Keratinocyte (primary cell): ENCODE measurements at regions not wholly inside any gene's neighbourhood (a gene's known extent, or its start where the extent isn't known, plus 50 kb on each side); places are given as distances from the start of the nearest gene placed in this dataset.

ENCODE experiments used
- DNase-seq: peaks from one replicate; pipeline ENCODE4 v3.0.0-alpha.2; 2011; ENCODE audit warnings: low read depth, missing footprints, low spot score
- FAIRE-seq: peaks from 2 replicates; lab custom pipeline; 2011; peaks lifted over from hg19 to GRCh38; lab: Jason Lieb, UNC
- H2AFZ ChIP-seq: 2 replicates; pipeline ENCODE4 v1.6.0; 2012; ENCODE audit warnings: low read length, control low read depth, inconsistent platforms; ENCODE audit not compliant: control insufficient read depth
- H3K27ac ChIP-seq: 2 replicates; pipeline ENCODE4 v1.5.1; 2011; ENCODE audit warnings: low read length; ENCODE audit not compliant: control insufficient read depth, insufficient read depth
- H3K27me3 ChIP-seq: 3 replicates; pipeline ENCODE4 v1.6.0; 2011; ENCODE audit warnings: low read length; ENCODE audit not compliant: control insufficient read depth, insufficient read depth; ENCODE audit errors: extremely low read depth
- H3K36me3 ChIP-seq, 2 experiments: 2 replicates in 1 of 2; 3 replicates in 1 of 2; pipeline ENCODE4 v1.5.1; 2011; ENCODE audit warnings: low read length in 2 of 2, mild to moderate bottlenecking in 1 of 2; ENCODE audit not compliant: control insufficient read depth in 2 of 2, insufficient read depth in 2 of 2; ENCODE audit errors: extremely low read depth in 1 of 2
- H3K4me1 ChIP-seq: 3 replicates; pipeline ENCODE4 v1.5.1; 2011; ENCODE audit warnings: low read length; ENCODE audit not compliant: control insufficient read depth, insufficient read depth; ENCODE audit errors: extremely low read depth
- H3K4me2 ChIP-seq: 3 replicates; pipeline ENCODE4 v1.6.0; 2011; ENCODE audit warnings: low read depth, low read length; ENCODE audit not compliant: control insufficient read depth, insufficient read depth; ENCODE audit errors: extremely low read depth
- H3K4me3 ChIP-seq, 3 experiments: fragments of 200-600 bp in 1 of 3; sonication (generic) in 1 of 3; 2 replicates in 2 of 3; 3 replicates in 1 of 3; pipeline ENCODE4 v1.5.1; 2011 to 2016; ENCODE audit warnings: low read length in 3 of 3, mild to moderate bottlenecking in 3 of 3, control low read depth in 2 of 3, inconsistent platforms in 1 of 3, low read depth in 1 of 3, mixed read lengths in 1 of 3, mixed run types in 1 of 3, moderate library complexity in 1 of 3; ENCODE audit not compliant: control insufficient read depth in 2 of 3, insufficient read depth in 2 of 3; ENCODE audit errors: extremely low read depth in 1 of 3
- H3K79me2 ChIP-seq: 2 replicates; pipeline ENCODE4 v1.6.0; 2012; ENCODE audit warnings: low read length; ENCODE audit not compliant: control insufficient read depth, insufficient read depth
- H3K9ac ChIP-seq: 3 replicates; pipeline ENCODE4 v1.6.0; 2011; ENCODE audit warnings: low read length; ENCODE audit not compliant: control insufficient read depth, insufficient read depth; ENCODE audit errors: extremely low read depth
- H3K9me1 ChIP-seq: 3 replicates; pipeline ENCODE4 v1.6.0; 2011; ENCODE audit warnings: low read length; ENCODE audit not compliant: control insufficient read depth, insufficient read depth; ENCODE audit errors: extremely low read depth
- H3K9me3 ChIP-seq: 2 replicates; pipeline ENCODE4 v1.5.1; 2012; ENCODE audit warnings: low read depth, low read length; ENCODE audit not compliant: control insufficient read depth
- H4K20me1 ChIP-seq: 3 replicates; pipeline ENCODE4 v1.6.0; 2011; ENCODE audit warnings: low read length; ENCODE audit not compliant: control insufficient read depth, insufficient read depth; ENCODE audit errors: extremely low read depth
- EZH2 ChIP-seq: IDR thresholded peaks from one replicate; pipeline ENCODE4 v1.6.1; 2012; ENCODE audit warnings: inconsistent platforms, mild to moderate bottlenecking, low read length, moderate library complexity
- dilution Hi-C: fragments of 300-500 bp; cut with MboI; formaldehyde crosslinking; loops from one replicate; pipeline ENCODE4 v1.7.0; 2020; ENCODE audit warnings: low sequenced_read_pairs; ENCODE audit not compliant: extremely low pct_ligation_motif_present
- TF ChIP-seq, protein P1 (sequence below), 3 experiments: IDR thresholded peaks in 1 of 3; conservative IDR thresholded peaks in 1 of 3; optimal IDR thresholded peaks in 1 of 3; 2 replicates in 2 of 3; 3 replicates in 1 of 3; pipeline versions ENCODE3 to v1.5.1; 2011; ENCODE audit warnings: low read length in 3 of 3, mild to moderate bottlenecking in 3 of 3, moderate library complexity in 2 of 3, control low read depth in 1 of 3, inconsistent platforms in 1 of 3; ENCODE audit not compliant: insufficient read depth in 2 of 3; ENCODE audit errors: extremely low read depth in 1 of 3

DNA sequence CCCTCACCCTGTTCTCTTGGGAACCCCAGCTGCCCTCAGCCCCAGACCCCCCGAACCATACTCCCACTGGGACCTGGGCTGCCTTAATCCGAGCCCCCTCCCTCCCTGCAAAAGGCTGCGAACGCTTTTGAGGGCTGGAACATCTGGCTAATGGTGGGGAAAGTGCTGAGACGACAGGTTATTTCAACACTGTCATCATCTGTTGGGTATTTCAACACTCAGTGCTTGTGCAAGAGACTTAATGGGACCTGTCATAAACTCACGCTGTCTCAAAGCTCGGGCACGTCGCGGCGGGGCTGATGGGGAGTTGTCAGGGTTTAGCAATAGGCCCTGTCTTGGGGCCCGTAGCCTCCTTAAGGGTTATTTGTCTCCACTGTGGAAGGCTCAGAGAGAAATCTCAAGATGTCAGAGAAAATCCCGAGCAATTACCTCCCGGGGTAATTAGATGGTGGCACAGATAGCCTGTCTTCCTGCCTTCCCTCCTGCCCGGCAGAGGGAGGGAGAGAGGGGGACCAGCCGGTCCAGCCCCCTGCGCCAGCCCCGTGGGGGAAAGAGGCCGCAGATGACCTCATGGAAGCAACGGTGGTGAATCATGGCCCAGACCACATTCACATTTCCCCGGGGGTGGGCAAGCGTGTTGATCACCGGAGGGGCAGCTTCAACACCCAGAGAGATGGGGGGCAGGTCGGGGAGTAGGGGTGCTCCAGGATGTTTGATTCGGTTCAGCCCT, 88.7 kb upstream of the MYL10 start:
- no peak overlapping the region for H3K9ac ChIP-seq
- no peaks in the 10 kb centered on the region for H3K36me3 ChIP-seq
- TF ChIP-seq EZH2 = no peak
- TF ChIP-seq, protein P1, sequence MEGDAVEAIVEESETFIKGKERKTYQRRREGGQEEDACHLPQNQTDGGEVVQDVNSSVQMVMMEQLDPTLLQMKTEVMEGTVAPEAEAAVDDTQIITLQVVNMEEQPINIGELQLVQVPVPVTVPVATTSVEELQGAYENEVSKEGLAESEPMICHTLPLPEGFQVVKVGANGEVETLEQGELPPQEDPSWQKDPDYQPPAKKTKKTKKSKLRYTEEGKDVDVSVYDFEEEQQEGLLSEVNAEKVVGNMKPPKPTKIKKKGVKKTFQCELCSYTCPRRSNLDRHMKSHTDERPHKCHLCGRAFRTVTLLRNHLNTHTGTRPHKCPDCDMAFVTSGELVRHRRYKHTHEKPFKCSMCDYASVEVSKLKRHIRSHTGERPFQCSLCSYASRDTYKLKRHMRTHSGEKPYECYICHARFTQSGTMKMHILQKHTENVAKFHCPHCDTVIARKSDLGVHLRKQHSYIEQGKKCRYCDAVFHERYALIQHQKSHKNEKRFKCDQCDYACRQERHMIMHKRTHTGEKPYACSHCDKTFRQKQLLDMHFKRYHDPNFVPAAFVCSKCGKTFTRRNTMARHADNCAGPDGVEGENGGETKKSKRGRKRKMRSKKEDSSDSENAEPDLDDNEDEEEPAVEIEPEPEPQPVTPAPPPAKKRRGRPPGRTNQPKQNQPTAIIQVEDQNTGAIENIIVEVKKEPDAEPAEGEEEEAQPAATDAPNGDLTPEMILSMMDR (optimal IDR thresholded peaks at IDR 0.05 in 1 of 3, IDR thresholded peaks at IDR 0.05 in 1 of 3, conservative IDR thresholded peaks at IDR 0.05 in 1 of 3; ENCODE audit: extremely low read depth in 1 of 3, insufficient read depth in 2 of 3, low read length in 3 of 3) = no peak
- DNase-seq = no peak
- H3K4me1 ChIP-seq = no peaks in the 10 kb centered on the region
- no peaks in the 10 kb centered on the region for H3K9me3 ChIP-seq
- H3K4me2 ChIP-seq = no peak overlapping the region
- peaks cover 13% of the 10 kb centered on the region for H3K27me3 ChIP-seq
- dilution Hi-C loops = no loop called here
- H3K4me3 ChIP-seq = no peak overlapping the region
- no peaks in the 10 kb centered on the region for H4K20me1 ChIP-seq
- no peaks in the 10 kb centered on the region for H3K79me2 ChIP-seq
- H2AFZ ChIP-seq = no peak overlapping the region
- no peak for FAIRE-seq
- no peak overlapping the region for H3K27ac ChIP-seq
- no peaks in the 10 kb centered on the region for H3K9me1 ChIP-seq

DNA sequence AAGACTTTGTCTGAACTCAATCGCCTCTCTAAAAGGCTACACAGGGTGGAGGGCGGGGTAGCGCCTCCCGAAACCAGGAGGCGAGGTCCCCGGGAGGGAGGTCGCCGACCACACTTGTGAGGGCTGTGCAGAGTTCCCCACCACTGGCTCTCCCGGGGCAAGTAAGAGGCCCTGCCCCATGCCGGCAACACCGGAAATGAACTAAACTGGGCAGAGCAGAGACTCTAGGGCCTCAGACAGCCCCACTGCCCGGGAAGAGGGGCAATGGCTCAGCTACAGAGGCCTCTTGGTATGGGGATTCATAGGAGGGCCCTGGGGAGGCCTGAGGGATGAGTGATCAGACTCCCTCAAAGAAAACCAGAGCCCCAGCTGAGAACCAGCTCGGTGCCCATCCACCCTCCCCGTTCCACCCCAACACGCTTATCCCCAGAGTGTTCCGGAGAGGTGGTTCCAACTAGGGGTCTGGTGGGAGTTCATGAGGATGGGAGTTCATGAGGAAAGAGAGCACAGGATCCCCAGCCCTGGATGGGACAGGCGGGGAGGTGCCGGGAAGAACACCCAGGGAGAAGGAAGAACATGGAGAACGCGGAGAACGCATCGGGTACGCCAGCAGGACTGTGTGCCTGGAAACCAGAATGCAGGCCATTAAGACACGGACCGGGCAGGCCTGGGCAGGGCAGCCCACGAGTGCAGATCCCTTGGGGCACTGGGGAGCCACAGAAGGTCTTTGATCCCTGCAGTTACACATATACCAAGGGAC, 89.4 kb upstream of the MYL10 start:
- no peaks in the 10 kb centered on the region for H3K9me1 ChIP-seq
- DNase-seq (no peak), FAIRE-seq (no peak)
- H3K9me3 ChIP-seq = no peaks in the 10 kb centered on the region
- dilution Hi-C loops = no loop called here
- no peak overlapping the region for H2AFZ ChIP-seq
- H3K9ac ChIP-seq = no peak overlapping the region
- H3K79me2 ChIP-seq = no peaks in the 10 kb centered on the region
- H3K4me1 ChIP-seq = no peaks in the 10 kb centered on the region
- TF ChIP-seq, protein P1 (optimal IDR thresholded peaks at IDR 0.05 in 1 of 3, IDR thresholded peaks at IDR 0.05 in 1 of 3, conservative IDR thresholded peaks at IDR 0.05 in 1 of 3; ENCODE audit: extremely low read depth in 1 of 3, insufficient read depth in 2 of 3, low read length in 3 of 3) = no peak
- no peak for TF ChIP-seq EZH2
- no peak overlapping the region for H3K4me3 ChIP-seq
- H3K27ac ChIP-seq = no peak overlapping the region
- H3K27me3 ChIP-seq = peaks cover 14% of the 10 kb centered on the region
- H4K20me1 ChIP-seq = no peaks in the 10 kb centered on the region
- H3K4me2 ChIP-seq = no peak overlapping the region
- no peaks in the 10 kb centered on the region for H3K36me3 ChIP-seq
